ENCODE measurements at regions not wholly inside any gene's neighbourhood (a gene's known extent, or its start where the extent isn't known, plus 50 kb on each side); places are given as distances from the start of the nearest gene placed in this dataset.
A peak's percentile ranks its signal among the peaks of the same experiment; 100 is the strongest.

DNA sequence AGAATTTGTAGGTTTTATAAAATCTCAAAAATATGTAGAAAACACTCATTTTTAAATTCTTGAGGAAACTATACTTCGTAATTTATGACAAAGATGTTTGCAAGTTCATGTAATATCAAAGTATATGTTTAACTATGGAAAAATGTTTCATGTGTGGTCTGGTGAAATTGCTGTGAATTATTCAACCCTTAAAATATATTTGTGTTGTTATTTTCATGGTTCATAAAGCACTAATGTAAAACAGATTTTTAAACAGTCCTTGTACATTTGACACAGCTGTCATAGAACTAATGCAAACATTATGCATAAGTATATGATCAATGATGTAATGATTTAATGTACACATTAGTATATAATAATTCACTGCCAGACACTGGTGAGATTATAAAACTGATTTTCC is 83.1 kb upstream of the ARSJ start:
- no peak overlapping the region for H3K4me3 ChIP-seq (ENCODE audit: control insufficient read depth, low read depth, low read length)
- TF ChIP-seq, protein P1, sequence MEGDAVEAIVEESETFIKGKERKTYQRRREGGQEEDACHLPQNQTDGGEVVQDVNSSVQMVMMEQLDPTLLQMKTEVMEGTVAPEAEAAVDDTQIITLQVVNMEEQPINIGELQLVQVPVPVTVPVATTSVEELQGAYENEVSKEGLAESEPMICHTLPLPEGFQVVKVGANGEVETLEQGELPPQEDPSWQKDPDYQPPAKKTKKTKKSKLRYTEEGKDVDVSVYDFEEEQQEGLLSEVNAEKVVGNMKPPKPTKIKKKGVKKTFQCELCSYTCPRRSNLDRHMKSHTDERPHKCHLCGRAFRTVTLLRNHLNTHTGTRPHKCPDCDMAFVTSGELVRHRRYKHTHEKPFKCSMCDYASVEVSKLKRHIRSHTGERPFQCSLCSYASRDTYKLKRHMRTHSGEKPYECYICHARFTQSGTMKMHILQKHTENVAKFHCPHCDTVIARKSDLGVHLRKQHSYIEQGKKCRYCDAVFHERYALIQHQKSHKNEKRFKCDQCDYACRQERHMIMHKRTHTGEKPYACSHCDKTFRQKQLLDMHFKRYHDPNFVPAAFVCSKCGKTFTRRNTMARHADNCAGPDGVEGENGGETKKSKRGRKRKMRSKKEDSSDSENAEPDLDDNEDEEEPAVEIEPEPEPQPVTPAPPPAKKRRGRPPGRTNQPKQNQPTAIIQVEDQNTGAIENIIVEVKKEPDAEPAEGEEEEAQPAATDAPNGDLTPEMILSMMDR (conservative IDR thresholded peaks at IDR 0.05; ENCODE audit: control insufficient read depth, insufficient read depth, low read depth, low read length), result no peak
- DNase-seq (ENCODE audit: low read depth), result no peak

DNA sequence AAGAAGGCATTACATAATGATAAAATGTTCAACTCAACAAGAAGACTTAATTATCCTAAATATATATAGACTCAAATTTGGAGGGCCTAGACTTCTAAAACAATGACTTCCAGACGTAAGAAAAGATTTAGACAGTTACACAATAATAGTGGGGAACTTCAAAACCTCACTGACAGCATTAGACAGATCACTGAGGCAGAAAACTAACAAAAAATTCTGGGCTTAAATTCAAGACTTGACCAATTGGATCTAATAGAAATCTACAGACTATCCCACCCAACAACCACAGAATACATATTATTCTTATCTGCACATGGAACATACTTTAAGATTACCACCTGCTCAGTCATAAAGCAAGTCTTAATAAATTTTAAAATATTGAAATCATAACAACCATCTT is 93.3 kb upstream of the ARSJ start:
- no peak overlapping the region for H3K4me3 ChIP-seq (ENCODE audit: control insufficient read depth, low read depth, low read length)
- DNase-seq (ENCODE audit: low read depth), result no peak
- TF ChIP-seq, protein P1 (conservative IDR thresholded peaks at IDR 0.05; ENCODE audit: control insufficient read depth, insufficient read depth, low read depth, low read length), result no peak

DNA sequence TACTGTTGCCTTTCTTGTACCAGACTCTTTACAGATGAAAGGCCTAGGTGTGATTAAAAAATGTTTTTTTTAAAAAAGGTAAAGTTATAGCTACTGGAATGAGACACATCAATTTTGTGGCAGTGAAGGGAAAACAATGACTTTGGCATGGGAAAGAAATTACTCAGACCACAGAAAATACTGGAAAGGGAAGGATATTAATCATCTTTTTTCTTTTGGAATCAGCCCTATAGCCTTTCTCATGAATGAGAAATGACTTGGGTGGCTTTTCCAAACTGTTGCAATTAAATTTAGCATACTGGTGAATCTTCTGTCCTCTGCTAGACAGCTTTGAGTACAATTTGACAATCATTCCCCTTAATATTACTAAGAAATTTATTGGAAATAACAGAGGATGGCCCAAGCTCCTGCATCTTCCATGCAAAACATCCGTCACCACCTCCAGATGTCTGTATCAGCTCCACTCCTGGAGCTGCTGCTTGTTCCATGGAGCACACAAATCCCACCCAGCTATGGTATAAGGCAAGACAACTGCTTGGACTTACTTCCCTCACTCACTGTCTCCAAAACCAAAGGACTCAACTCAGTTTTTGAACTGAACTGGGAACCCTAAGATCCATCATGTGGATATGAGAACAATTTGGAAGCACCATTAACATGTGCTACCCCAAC is 97.6 kb upstream of the ARSJ start:
- TF ChIP-seq, protein P1 (conservative IDR thresholded peaks at IDR 0.05; ENCODE audit: control insufficient read depth, insufficient read depth, low read depth, low read length), result no peak
- no peak overlapping the region for H3K4me3 ChIP-seq (ENCODE audit: control insufficient read depth, low read depth, low read length)
- DNase-seq (ENCODE audit: low read depth), result peak; percentile 61

DNA sequence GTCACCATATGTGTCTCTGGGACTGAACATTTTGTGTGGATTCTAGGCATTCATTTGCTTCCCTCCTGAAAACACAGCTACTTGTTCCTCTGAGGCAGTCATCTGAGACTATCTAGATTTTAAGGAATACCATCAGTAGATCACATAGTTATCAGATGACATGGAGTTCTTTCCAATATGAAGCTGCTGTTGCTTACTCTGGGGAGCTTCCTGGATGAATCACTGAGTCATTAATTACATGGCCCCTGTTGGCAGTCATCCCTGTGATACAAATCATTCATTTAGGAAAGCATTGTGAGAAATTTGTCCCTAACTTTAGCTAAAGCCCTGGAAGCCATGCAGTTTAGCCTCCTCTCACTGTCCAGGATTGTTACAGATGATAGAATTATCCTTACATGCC is 98.2 kb upstream of the ARSJ start:
- DNase-seq (ENCODE audit: low read depth), result peak; percentile 95
- TF ChIP-seq, protein P1 (conservative IDR thresholded peaks at IDR 0.05; ENCODE audit: control insufficient read depth, insufficient read depth, low read depth, low read length), result no peak

DNA sequence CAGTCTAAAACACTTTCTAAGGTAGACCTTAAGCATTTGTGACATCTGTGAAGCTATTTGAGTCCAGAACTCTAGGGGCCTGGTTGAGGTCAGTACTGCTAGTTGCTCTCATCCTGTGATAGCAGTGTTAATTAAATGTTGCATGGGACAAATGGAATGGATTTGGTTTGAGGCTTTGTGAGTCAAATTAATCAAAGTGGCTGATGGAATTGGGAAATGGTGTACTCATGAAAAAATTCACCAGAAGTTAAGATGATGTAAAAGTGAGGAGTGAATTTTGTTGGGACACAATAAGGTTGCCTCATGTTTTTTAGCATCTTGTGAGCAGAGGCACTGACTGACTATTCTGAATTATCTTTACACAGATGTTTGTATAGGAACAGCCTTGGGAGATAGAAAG is 99.2 kb upstream of the ARSJ start:
- DNase-seq (ENCODE audit: low read depth), result peak; percentile 90
- TF ChIP-seq, protein P1 (conservative IDR thresholded peaks at IDR 0.05; ENCODE audit: control insufficient read depth, insufficient read depth, low read depth, low read length), result no peak
- no peak overlapping the region for H3K4me3 ChIP-seq (ENCODE audit: control insufficient read depth, low read depth, low read length)

More for the DNA sequence above, 98.2 kb upstream of the ARSJ start:
- no peak overlapping the region for H3K4me3 ChIP-seq (ENCODE audit: control insufficient read depth, low read depth, low read length)

DNA sequence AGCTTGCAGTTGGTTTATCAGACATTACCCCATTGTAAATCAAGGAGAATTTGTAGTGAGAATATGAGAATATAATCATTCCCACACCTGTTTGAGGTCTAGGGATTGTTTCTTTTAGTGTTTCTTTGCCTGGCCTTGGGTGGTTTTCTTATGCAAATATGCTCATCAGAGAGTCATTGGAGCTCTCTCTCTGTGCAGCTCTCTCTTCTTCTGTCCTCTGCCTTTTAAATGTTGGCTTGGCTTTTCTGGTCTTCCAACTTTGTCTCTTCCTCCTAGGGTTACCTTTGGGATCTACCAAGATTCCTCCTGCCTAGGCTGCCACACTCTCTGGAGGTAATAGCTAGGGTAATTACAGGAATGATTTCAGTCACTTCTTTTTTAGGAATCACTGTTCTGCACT is 102.3 kb upstream of the ARSJ start:
- no peak for DNase-seq (ENCODE audit: low read depth)
- no peak overlapping the region for H3K4me3 ChIP-seq (ENCODE audit: control insufficient read depth, low read depth, low read length)
- TF ChIP-seq, protein P1 (conservative IDR thresholded peaks at IDR 0.05; ENCODE audit: control insufficient read depth, insufficient read depth, low read depth, low read length), result no peak

DNA sequence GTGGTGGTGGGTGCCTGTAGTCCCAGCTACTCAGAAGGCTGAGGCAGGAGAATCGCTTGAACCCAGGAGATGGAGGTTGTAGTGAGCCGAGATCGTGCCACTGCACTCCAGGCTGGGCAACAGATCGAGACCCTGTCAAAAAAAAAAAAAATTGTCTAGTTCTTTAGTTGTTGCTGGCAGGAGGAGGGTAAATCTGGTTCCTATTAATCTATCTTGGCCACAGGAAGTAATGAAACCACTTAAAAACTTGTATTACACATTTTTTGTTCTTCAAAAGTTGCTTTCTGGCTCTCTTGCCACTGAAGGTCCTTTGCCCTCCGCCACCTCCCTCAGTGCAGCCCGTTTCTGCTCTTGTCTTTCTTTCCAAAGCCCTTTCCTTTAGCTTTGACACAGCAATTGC is 102.9 kb upstream of the ARSJ start:
- TF ChIP-seq, protein P1 (conservative IDR thresholded peaks at IDR 0.05; ENCODE audit: control insufficient read depth, insufficient read depth, low read depth, low read length), result no peak
- H3K4me3 ChIP-seq (ENCODE audit: control insufficient read depth, low read depth, low read length), result no peak overlapping the region
- DNase-seq (ENCODE audit: low read depth), result peak; percentile 47

Measured in fibroblast of mammary gland (primary cell).